BLaER1 treated with 17β-estradiol and CSF1 and Interleukin-3, amounts not matched to agents 10 nM and 100 nM (cell line): ENCODE measurements at regions not wholly inside any gene's neighbourhood (a gene's known extent, or its start where the extent isn't known, plus 50 kb on each side); places are given as distances from the start of the nearest gene placed in this dataset.
"Not testable (repeated sequence)": the region's sequence is repeated elsewhere in the genome, so short reads cannot be mapped to it uniquely, and the experiment has no call there.

Experiments used
- H3K27ac ChIP-seq, 11 experiments: shearing (Covaris generic); formaldehyde crosslinking; 2 replicates each; pipeline ENCODE4 v1.8.1; 2022
- H3K27me3 ChIP-seq, 11 experiments: shearing (Covaris generic); formaldehyde crosslinking; 2 replicates each; pipeline ENCODE4 v1.8.1; 2022
- H3K36me3 ChIP-seq, 11 experiments: shearing (Covaris generic); formaldehyde crosslinking; 2 replicates each; pipeline ENCODE4 v1.8.1; 2022
- H3K4me1 ChIP-seq, 10 experiments: shearing (Covaris generic); formaldehyde crosslinking; 2 replicates each; pipeline ENCODE4 v1.8.1; 2022
- H3K4me2 ChIP-seq, 11 experiments: shearing (Covaris generic); formaldehyde crosslinking; 2 replicates each; pipeline ENCODE4 v1.8.1; 2022
- H3K4me3 ChIP-seq, 10 experiments: shearing (Covaris generic); formaldehyde crosslinking; 2 replicates each; pipeline ENCODE4 v1.8.1; 2022
- H3K9ac ChIP-seq, 11 experiments: shearing (Covaris generic); formaldehyde crosslinking; 2 replicates each; pipeline ENCODE4 v1.8.1; 2022
- H3K9me3 ChIP-seq, 11 experiments: shearing (Covaris generic); formaldehyde crosslinking; replicated peaks in 1 of 11; 2 replicates each; pipeline ENCODE4 v1.8.1; 2022
- H4K20me1 ChIP-seq, 11 experiments: shearing (Covaris generic); formaldehyde crosslinking; 2 replicates each; pipeline ENCODE4 v1.8.1; 2022
- Cebpa-rat ChIP-seq, 11 experiments: shearing (Covaris generic); IDR thresholded peaks; 2 replicates each; pipeline ENCODE4 v1.8.1; 2022

DNA sequence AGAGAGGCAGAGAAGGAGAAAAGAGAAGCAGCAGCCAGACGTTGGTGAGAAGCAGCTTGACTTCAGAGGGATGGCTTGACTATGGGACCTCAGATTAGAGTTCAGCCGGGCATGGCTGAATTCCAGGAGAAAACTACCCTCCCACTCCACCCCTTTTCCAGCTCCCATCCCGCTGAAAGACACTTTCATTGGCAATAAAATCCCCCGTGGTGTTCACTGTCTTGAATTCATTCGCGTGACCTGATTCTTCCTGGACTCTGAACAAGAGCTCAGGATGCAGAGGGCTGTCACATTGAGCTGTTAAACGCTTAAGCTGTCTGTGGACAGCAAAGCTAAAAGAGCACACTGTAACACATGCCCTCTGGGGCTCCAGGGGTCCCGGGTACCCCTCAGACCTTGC is 1575.3 kb upstream of the AGA start:
- Histone ChIP-seq H3K4me2 (no peak overlapping the region), H3K9me3 (no peaks in the 10 kb centered on the region), H3K4me3 (no peak overlapping the region), H3K36me3 (no peaks in the 10 kb centered on the region), H3K27me3 (no peaks in the 10 kb centered on the region), H3K9ac (no peak overlapping the region), H3K4me1 (no peaks in the 10 kb centered on the region), H3K27ac (no peak overlapping the region), H4K20me1 (no peaks in the 10 kb centered on the region)
- TF ChIP-seq Cebpa-rat (IDR thresholded peaks at IDR 0.05): no peak

DNA sequence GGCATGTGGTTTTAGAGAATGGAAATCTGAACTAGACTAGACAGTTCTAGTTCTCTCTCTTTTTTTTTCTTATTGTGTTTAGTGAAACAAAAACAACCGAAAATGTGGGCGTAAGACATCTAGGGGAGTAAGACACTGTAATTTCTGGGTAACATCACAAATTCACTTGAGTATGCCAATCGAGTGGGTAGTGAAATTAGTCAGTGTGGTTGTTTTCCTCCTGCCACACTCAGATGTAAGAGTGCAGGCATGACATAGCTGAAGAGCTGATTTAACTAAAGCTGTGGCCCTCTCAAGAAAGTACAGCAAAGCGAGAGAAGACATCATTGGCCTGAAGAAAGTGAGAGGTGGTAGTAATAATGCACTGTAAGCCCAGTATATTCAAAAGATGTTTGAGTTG is 1585.3 kb upstream of the AGA start:
- Histone ChIP-seq H3K4me1 (no peaks in the 10 kb centered on the region), H3K36me3 (no peaks in the 10 kb centered on the region), H3K4me3 (no peak overlapping the region), H3K9me3 (peaks cover 0 to 5% (median 0%) of the 10 kb centered on the region in 11 experiments; a peak in 1 of 22 replicates), H3K27ac (no peak overlapping the region), H3K9ac (no peak overlapping the region), H3K4me2 (no peak overlapping the region), H3K27me3 (no peaks in the 10 kb centered on the region), H4K20me1 (no peaks in the 10 kb centered on the region)
- TF ChIP-seq Cebpa-rat (IDR thresholded peaks at IDR 0.05): no peak

- Histone ChIP-seq H3K36me3 (no peaks in the 10 kb centered on the region), H3K4me2 (no peak overlapping the region), H3K27ac (no peak overlapping the region), H3K9ac (no peak overlapping the region), H3K9me3 (peaks cover 0 to 5% (median 0%) of the 10 kb centered on the region in 11 experiments; a peak in 1 of 22 replicates), H3K4me1 (no peaks in the 10 kb centered on the region), H4K20me1 (no peaks in the 10 kb centered on the region), H3K4me3 (no peak overlapping the region), H3K27me3 (no peaks in the 10 kb centered on the region)
- TF ChIP-seq Cebpa-rat (IDR thresholded peaks at IDR 0.05): no peak
These were observed 1586.1 kb upstream of the AGA start for GRCh38 chr4:179028321-179028720.

GRCh38 chr4:179029683-179030082 is 1587.4 kb upstream of the AGA start:
- H3K4me1 ChIP-seq: no peaks in the 10 kb centered on the region
- H3K36me3 ChIP-seq: no peaks in the 10 kb centered on the region
- H3K9me3 ChIP-seq: peaks cover 0 to 5% (median 0%) of the 10 kb centered on the region in 11 experiments; a peak in 1 of 22 replicates
- no peaks in the 10 kb centered on the region for H3K27me3 ChIP-seq
- H3K4me3 ChIP-seq: no peak overlapping the region
- H4K20me1 ChIP-seq: no peaks in the 10 kb centered on the region
- no peak overlapping the region for H3K9ac ChIP-seq
- no peak for TF ChIP-seq Cebpa-rat (IDR thresholded peaks at IDR 0.05)
- H3K27ac ChIP-seq: no peak overlapping the region
- no peak overlapping the region for H3K4me2 ChIP-seq

DNA sequence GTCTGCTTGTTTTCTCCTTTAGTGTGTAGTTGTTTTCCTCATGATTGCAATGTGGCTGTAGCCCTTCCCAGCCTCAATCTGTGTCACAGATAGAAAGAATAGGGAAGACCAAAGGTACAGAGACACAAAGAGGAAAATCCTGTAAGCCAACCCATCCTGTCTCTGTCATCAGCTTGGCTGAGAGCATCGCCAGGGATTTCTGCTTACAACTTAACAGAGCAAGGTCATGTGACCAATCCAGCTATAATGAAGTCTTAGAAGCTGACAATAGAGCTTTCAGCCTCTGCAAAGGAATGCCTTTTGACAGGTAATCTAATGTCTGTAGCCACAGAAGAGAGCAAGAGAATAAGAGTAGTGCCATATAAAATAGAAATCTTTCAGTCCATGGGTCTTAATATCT is 1598.0 kb upstream of the AGA start:
- Histone ChIP-seq H3K9ac (no peak overlapping the region), H3K36me3 (no peaks in the 10 kb centered on the region), H4K20me1 (no peaks in the 10 kb centered on the region), H3K9me3 (no peaks in the 10 kb centered on the region), H3K27ac (no peak overlapping the region), H3K4me2 (no peak overlapping the region), H3K4me1 (no peaks in the 10 kb centered on the region), H3K27me3 (no peaks in the 10 kb centered on the region), H3K4me3 (no peak overlapping the region)
- no peak for TF ChIP-seq Cebpa-rat (IDR thresholded peaks at IDR 0.05)

DNA sequence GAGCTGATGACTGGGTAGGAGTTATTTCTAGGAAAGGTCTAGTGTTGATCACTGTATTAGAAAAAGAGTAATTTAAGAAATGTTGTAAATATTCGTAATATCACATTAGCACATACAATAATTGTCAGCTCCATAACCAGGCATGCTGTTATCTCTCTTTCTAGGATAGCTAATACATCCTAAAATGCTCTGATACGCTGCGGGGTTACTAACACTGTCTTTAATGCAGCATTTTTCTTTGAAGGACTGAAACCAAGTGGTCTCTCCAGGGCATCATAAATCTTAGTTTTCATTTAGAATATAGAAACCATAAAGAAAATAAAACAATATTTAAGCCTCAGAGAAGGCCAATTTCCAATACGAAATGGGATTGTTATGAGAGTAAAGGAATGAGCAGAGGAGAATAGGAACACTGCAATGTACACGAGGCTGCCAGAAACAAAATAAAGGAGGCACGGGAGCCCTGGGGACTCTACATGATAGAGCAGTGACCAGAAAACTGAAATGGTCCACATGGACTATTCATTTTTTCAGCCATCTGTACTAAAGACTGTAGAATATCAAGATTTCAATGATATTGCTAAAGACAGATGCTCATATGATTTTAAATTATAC is 1606.7 kb upstream of the AGA start:
- Histone ChIP-seq H3K4me1 (no peaks in the 10 kb centered on the region), H3K4me2 (no peak overlapping the region), H3K4me3 (no peak overlapping the region), H3K36me3 (no peaks in the 10 kb centered on the region), H3K9me3 (no peaks in the 10 kb centered on the region), H3K9ac (no peak overlapping the region), H3K27ac (no peak overlapping the region), H3K27me3 (no peaks in the 10 kb centered on the region), H4K20me1 (no peaks in the 10 kb centered on the region)
- no peak for TF ChIP-seq Cebpa-rat (IDR thresholded peaks at IDR 0.05)

GRCh38 chr4:179051206-179051605 is 1609.0 kb upstream of the AGA start:
- Histone ChIP-seq H4K20me1 (no peaks in the 10 kb centered on the region), H3K4me3 (no peak overlapping the region), H3K36me3 (no peaks in the 10 kb centered on the region), H3K4me1 (no peaks in the 10 kb centered on the region), H3K9ac (no peak overlapping the region), H3K4me2 (no peak overlapping the region), H3K9me3 (no peaks in the 10 kb centered on the region), H3K27me3 (no peaks in the 10 kb centered on the region), H3K27ac (no peak overlapping the region)
- TF ChIP-seq Cebpa-rat (IDR thresholded peaks at IDR 0.05): no peak

- Histone ChIP-seq H3K9ac (no peak overlapping the region), H3K4me1 (no peaks in the 10 kb centered on the region), H3K27me3 (no peaks in the 10 kb centered on the region), H3K36me3 (no peaks in the 10 kb centered on the region), H3K4me3 (no peak overlapping the region), H3K9me3 (peaks cover 0 to 5% (median 0%) of the 10 kb centered on the region in 11 experiments; a peak in 1 of 22 replicates), H3K27ac (no peak overlapping the region), H4K20me1 (no peaks in the 10 kb centered on the region), H3K4me2 (no peak overlapping the region)
- TF ChIP-seq Cebpa-rat (IDR thresholded peaks at IDR 0.05): no peak
These were observed 1617.2 kb upstream of the AGA start for GRCh38 chr4:179059396-179059795.

- not testable (repeated sequence) for H3K27ac ChIP-seq, H3K4me3 ChIP-seq, H4K20me1 ChIP-seq, H3K4me2 ChIP-seq, H3K36me3 ChIP-seq, H3K27me3 ChIP-seq, H3K9ac ChIP-seq, H3K9me3 ChIP-seq, H3K4me1 ChIP-seq
These were observed 1624.0 kb upstream of the AGA start for GRCh38 chr4:179066254-179066653.

DNA sequence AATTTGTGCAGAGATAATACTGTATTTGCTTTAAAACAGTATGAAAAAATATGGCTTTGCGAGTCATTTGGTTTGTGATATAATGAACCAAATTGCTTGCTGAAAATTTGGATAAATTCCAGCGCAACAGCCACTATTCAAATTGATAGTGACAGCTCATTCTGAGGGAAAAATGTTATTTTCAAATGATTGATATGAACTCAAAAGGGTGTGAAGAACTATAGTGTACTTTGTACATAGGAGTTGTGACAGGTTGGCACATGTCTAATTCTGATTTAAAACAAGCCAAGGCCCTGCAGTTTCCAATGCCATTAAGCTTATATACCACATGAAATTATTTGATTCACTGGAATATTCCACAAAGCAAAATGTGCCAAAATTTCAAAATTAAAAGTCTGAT is 1628.9 kb upstream of the AGA start:
- Histone ChIP-seq H3K27ac (no peak overlapping the region), H3K4me1 (peaks cover 0 to 7% (median 0%) of the 10 kb centered on the region in 10 experiments; a peak in 5 of 20 replicates), H3K27me3 (no peaks in the 10 kb centered on the region), H3K4me3 (no peak overlapping the region), H3K9me3 (no peaks in the 10 kb centered on the region), H3K4me2 (no peak overlapping the region), H3K9ac (no peak overlapping the region), H4K20me1 (no peaks in the 10 kb centered on the region), H3K36me3 (no peaks in the 10 kb centered on the region)
- no peak for TF ChIP-seq Cebpa-rat (IDR thresholded peaks at IDR 0.05)
